Islet of Langerhans (tissue), 1 donor: ENCODE measurements at regions not wholly inside any gene's neighbourhood (a gene's known extent, or its start where the extent isn't known, plus 50 kb on each side); places are given as distances from the start of the nearest gene placed in this dataset.
"Not testable (repeated sequence)": the region's sequence is repeated elsewhere in the genome, so short reads cannot be mapped to it uniquely, and the experiment has no call there.

ENCODE experiments used
- FAIRE-seq: peaks from one replicate; lab custom pipeline; 2011; peaks lifted over from hg19 to GRCh38; lab: Jason Lieb, UNC

DNA sequence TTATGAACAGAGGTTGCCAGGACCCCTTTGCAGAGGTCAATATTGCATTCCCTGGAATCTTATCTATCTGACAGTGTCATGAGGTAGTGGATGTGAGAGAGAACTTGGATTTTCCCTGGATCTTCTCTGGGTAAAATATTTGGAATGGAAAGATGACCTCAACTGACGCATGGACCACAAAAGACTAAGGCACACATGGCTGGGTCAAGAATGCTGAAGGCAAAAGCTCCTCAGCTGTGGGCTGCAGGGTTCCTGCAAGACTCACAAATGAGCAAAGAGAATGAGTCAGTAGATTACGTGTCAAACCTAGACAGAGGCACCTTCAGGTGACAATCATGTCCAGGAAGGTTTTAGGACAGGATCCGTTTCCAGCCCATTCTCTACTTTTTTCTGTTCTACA is 484.0 kb downstream of the C6orf118 start:
- FAIRE-seq, result no peak

DNA sequence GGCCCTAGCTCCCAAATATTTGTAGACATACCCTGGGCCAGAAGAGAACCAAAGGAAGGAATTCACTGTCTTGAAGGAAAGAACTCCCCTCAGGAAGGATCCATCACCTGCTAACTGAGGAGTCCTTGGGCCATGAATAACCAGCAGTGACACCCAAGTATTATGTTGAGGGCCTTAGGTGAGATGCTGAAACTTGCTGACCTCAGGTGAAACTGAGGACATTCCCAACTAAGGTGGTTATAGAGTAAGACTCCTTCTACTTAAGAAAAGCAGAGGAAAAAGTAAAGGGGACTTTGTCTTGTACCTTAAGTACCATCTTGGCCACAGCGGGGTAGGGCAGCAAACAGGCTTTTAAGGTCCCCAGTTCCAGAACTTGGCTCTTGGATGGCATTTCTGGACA is 491.7 kb downstream of the C6orf118 start:
- FAIRE-seq, result no peak

DNA sequence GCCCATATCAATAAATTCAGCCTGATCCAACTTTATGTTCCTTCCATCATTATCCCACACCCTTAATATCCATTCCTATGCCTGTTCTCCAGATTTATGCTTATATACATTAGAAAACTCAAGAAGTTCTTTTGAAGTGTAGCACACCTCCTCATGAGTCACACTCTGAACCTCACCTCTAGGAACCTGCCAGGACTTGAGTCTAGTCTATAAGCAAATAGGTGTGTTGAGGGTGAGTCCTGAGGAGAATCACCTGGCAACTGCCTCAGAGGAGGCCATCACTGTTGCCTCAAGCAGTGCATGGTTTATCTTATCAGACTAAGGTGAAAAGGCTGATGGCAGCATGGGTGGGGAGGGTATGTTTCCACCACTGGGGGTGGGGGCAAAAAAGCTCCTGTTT is 496.7 kb downstream of the C6orf118 start:
- FAIRE-seq, result no peak

DNA sequence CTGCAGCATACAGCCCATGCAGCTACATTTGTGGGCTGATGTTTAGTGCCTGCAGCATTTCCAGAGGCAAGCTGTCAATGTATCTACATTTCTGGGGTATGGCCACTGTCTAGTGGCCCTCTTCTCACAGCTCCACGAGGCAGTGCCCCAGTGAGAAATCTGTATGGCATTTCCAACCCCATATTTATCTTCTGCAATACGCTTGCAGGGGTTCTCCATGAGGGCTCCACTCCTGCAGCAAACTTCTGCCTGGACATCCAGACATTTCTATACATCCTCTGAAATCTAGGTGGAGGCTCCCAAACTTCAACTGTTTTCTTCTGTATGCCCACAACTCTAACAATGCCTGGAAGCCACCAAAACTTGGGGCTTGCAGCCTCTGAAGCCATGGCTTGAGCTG is 502.3 kb downstream of the C6orf118 start:
- FAIRE-seq, result no peak

DNA sequence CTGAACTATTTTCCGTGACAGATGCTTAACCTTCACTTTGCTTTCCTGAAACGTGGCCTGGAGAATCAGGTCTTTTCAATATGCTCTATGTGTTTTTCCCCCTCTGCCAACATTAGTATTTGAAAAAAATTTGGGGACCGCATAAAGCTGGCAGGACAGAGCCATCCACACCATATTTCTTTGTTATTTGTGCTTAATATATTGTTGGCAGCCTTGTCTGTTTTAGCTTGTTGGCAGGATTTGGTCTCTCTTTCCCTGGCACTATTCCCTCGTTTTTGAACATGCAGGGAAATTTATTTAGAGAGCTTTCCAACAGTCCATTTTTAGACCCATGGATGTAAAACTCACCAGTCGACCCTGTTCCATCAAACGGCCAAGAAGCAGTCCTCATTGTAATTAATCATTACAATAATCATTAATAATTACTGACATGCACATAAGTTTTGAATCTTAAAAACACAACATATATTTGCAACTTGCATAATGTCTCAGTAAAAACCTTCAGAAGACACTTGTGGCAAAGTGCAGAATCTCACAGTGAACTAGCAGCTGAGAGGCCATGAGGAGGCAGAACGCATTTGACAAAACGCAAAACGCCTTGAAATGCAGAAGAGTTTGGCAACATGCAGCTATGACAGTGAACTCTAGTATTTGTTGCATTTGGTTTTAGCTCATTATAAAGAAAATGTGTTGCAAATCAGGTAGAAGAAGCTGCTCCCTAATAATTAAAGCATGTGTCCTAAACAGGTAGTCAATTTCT is 514.2 kb downstream of the C6orf118 start:
- no peak for FAIRE-seq

DNA sequence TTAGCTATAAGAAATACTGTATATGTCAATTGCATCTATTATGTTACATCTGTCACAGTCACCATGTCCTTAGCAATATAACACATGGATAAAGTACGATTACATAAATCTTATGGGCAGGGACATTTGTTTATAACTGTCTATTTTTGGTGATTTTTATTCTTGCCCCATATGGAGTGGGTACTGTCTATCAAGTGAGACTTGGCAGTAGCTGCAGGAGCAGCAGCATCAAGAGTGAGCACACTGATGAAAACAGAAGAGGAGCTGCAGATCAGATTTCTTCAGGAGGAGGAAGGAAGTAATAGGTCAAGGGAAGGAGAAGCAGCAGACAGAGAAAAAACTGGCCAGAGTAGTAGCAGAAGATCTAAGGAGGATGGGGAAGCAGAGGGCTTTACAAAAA is 516.7 kb downstream of the C6orf118 start:
- no peak for FAIRE-seq

DNA sequence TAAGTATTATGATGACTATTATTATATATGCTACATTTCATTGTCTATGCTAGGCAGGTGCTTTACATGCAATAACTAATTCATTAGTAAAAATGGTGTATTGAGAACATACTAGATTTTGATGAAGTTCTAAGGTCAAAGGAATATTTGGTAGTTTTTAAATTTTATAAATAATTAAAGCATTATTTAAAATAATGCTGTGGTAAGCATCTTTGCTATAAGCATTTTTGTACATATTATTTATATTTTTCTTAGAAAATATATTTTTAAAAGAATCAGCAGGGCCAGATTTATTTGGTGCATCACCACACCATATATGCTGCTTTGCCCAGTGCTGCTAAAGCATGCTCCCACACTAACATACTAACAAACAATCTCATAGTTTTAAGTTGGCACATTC is 517.9 kb downstream of the C6orf118 start:
- FAIRE-seq, result no peak

DNA sequence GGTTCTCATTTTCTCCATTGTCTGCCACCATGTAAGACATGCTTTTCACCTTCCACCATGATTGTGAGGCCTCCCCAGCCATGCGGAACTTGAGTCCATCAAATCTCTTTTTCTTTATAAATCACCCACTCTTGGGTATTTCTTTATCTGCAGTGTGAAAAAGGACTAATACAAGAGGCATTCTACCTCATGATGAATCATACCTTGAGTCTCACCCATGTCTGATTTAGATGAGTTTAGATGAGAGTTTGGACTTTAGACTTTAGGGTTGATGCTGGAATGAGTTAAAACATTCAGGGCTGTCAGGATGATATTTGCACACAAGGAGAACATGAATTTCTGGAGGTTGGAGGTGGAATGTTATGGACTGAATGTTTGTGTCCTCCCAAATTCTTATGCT is 545.6 kb downstream of the C6orf118 start:
- no peak for FAIRE-seq

DNA sequence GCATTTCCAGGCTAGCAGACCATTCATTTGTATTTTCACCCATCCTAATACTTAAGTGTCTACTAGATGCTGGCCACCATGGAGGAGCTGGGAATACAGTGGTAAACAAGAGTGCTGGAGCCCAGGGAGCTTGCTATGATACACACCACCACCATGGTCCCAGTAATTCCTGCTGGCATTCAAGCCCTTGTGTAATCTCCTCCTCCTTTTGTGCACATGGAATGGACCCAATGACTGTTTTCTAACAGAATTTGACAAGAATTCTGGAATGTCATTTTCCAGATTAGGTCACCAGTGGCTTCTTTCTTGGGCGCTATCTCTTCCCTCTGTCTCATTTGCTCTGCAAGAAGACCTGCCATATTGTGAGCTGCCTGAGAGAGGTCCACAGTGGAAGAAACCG is 552.0 kb downstream of the C6orf118 start:
- FAIRE-seq, result no peak

DNA sequence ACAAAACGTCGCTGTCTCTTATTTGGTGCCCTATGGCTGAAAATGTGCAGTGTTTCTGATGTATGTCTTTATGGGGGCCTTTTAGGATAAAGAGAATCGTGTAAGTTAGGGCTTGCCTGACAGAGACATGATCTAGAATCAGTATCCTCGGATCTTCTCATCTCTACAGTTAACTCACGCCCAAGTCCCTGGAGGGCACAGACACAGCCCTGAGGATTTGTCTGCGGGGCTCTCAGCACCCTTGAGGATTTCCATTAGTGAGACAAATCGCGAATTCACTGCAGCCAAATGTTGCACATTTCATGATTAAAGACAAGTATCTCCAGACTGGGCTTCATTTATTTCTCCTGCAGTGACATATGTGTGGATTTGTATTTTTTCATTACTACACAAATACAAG is 552.7 kb downstream of the C6orf118 start:
- FAIRE-seq, result no peak

DNA sequence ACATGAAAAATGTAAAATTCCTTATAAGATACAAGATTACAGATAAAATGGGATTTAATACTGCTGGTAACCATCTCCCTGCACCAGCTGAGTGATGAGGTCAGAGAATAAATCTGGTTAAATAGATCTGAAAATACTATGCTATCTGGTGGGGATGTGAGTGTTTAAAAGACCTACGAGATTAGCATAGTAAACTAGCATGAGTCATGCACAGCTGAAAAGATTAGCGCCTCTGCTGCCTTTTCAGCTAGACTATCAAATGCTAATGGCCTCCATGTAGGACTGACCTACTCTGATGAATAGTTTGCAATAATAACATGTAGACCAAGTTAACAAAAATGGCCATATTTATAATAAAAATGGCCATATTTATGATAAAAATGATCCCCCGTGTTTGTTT is 553.3 kb downstream of the C6orf118 start:
- no peak for FAIRE-seq

DNA sequence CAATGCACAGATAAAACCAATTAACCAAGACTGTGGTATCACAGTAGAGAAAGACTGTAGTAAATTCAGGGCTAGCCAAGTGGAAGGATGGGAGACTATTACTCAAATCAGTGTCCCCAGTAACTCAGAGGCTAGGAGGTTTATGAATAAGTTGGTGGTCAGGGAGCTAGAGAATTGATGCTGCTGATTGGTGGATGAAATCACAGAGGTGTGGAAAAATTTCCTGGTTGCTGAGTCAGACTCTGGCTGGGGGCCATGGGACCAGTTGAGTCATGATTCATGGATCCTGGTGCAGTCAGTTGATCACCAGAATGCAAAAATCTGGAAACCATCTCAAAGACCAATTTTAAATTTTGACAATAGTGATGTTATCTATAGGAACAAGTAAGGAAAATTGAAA is 555.9 kb downstream of the C6orf118 start:
- FAIRE-seq, result no peak

DNA sequence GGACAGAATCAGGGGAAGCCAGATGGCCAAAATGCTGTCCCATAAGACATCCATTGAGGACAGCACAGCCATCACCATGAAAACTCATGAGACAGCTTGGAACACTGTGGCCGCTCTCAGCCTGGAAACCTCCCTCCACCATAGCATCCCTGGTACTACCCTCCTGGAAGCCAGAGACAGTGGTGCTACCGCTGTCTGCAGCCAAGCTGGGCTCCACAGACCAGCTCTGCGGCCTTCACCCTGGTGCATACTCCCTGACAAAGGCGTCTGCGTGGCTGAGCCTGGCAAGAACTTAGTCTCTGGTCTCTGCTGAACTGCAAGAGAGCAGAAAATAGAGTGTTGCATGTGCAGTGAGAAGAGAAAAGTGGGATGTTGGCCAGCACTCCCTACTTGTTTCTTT is 558.0 kb downstream of the C6orf118 start:
- FAIRE-seq, result no peak

DNA sequence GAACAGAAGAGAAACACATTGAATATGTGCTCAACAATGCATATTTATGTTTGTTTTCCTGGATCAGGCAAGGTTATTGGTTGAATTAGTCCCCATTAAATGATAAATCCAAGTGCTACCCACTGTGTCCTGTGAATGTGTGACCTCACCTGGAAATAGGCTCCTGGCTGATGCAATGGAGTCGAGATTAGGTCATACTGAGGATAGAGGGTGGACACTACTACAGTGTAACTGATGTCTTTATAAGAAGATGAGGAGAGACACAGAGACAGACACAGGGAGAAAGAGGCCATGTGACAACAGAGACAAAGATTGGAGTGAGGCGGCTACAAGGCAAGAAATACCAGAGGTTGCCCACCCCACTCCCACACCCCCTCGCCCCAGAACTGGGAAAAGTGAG is 559.3 kb downstream of the C6orf118 start:
- no peak for FAIRE-seq

DNA sequence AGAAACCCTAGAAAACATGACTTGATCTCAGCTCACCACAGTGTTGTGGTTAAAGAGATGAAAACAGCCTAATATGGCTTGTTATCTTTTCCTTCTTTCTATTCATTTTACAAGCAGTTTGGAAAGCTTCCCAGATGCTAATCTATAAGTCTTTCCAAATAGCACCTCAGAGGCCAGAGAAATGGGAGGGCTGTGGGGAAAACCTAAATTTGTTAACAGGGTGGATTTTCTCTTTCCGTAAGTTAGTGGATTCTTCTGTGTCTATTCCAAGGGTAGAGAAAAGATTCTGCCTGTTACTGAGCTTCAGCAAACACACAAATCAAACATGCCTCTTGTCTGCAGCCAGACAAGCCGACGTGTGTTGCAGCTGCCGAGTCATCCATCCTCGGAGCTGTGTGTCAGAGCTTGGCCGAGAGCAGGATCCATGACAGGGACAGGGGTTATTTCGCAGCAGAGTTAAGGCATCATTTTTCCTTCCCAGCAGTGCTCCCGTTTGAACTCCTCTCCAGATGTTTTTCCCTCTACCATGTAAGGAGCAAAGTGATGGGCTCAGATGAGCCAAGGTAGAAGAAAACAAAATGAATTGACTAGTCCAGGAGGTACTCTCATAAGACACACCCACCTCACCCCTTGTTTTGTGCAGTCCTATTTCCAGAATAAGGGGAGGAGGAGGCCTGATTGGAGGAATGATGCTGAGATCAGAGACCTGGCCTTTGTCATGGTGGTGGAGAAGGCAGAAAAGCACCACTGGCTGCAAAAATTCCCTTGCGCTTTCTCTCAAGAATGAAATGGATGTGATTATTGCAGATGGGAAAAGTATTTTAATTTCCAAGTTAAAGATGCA is 560.0 kb downstream of the C6orf118 start:
- FAIRE-seq, result no peak

DNA sequence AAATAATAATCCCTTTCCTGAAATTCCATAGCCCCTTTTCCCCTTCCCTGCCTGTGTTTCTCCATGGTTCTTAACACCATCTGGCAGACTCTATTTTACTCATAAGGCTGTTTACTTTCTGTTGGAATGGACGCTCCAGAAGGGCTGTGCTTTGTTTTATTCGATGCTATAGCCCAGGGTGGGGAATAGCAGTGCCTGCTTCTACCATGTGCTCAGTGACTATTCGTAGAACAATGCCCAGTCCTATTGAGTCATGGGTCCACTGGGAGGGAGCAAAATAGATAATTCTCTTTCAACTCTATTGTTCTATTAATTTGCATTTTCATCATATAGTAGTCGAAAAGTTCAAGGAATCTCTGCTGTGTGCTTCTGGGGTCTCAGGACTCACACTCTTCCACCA is 565.1 kb downstream of the C6orf118 start:
- FAIRE-seq, result no peak

DNA sequence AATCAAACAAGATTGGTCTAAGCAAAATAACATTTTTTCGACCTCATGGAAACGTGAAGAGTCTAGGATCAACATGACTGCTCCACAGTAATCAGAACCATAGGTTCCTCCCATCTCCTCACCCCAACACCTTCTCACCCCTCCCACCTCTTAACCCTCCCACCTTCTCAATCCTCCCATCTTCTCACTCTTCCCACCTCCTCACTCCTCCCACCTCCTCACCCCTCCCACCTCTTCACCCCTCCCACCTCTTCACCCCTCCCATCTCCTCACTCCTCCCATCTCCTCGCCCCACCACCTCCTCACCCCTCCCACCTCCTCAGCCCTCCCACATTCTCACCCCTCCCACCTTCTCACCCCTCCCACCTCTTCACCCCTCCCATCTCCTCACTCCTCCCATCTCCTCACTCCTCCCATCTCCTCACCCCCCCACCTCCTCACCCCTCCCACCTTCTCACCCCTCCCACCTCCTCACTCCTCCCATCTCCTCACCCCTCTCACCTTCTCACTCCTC is 567.4 kb downstream of the C6orf118 start:
- FAIRE-seq, result no peak

DNA sequence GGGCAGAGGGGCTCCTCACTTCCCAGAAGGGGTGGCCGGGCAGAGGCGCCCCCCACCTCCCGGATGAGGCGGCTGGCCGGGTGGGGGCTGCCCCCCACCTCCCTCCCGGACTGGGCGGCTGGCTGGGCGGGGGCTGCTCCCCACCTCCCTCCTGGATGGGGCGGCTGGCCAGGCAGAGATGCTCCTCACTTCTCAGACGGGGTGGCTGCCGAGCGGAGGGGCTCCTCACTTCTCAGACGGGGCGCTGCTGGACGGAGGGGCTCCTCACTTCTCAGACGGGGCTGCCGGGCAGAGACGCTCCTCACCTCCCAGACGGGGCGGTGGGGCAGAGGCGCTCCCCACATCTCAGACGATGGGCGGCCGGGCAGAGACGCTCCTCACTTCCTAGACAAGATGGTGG is 573.3 kb downstream of the C6orf118 start:
- FAIRE-seq, result not testable (repeated sequence)

DNA sequence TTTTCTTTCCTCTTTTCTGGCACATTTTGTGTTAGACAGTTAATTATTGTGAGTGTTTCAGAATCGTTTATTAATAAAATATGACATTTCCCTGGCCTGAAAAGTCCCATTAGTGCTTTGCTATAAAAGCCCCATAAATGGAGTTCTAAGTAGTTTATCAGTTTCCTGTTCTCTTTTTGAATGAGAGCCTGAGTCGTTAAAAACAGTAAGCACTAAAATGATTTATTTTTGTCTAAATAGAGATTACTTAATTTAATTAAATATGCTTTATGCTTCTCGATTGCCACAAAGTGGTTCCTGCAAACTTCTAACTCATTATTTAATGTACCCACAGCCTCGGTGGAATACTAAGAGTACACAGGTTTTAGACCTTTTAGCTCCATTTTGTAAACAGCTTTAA is 577.9 kb downstream of the C6orf118 start:
- no peak for FAIRE-seq

DNA sequence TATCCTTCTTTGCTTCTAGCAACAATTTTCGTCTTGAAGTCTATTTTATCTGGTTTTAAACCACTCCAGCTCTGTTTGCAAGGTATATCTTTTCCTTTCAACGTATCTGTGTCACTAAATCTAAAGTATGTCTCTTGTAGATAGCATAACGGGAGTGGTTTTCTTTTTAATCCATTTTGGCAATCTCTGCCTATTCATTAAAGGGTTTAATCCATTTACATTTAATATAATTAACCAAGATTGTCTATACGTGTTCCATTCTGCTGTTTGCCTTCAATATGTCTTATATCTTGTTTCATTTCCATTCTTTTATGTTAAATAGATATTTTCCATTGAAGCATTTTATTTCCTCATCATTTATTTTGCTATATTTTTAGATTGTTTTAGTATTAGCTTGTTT is 587.9 kb downstream of the C6orf118 start:
- no peak for FAIRE-seq

DNA sequence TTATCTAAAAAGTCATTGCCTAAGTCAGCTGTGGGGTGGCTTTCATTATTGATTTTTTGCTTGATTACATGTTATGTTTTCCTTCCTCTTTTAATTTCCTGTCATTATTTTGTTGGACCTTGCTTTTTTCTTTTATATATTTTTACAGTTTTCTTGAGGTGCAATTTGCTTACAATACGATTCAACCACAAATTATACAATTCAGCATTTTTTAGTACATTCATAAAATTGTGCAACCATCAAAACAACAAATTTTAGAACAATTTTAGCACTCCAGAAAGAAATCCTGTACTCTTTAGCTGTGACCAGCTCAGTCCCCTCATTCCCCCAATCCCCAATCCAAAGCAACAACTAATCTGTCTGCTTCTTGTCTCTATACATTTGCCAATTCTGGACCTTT is 608.9 kb downstream of the C6orf118 start:
- no peak for FAIRE-seq

DNA sequence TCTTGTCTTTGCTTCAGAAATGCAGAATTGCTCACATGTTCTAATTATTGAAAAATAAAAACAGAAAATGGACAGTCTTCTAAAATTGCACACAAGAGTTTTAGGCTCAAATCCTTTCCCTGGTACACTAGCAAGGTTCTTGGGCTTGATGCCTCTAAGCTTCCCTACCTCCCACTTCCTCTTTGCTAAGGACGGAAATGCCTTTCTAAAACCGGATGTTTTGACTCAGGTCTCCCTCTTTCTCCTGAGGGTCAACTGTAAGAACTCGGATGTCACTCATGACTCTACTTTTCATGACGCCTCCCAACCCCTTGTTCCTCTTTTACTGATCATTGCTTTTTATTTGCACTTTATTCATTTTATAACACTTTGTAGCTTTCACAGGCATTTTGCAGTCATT is 613.5 kb downstream of the C6orf118 start:
- FAIRE-seq, result no peak

DNA sequence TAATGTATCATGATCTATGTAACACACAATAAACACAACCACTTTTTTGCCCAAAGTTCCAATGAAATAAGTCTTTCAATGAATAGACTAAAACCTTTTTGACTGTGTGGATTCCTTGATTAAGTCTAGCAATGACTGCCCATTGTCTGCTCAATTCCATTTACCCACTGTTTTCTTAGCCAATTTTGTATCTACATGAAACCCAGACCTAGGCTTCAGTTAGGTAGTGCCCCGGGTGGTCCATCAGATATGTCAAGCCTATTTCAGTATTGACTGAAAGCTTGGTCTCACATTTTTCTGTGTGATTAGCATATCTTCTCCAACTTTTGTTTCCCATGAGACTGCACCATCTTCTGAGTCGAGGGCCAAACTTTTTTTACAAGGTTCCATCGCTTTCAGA is 615.0 kb downstream of the C6orf118 start:
- no peak for FAIRE-seq

DNA sequence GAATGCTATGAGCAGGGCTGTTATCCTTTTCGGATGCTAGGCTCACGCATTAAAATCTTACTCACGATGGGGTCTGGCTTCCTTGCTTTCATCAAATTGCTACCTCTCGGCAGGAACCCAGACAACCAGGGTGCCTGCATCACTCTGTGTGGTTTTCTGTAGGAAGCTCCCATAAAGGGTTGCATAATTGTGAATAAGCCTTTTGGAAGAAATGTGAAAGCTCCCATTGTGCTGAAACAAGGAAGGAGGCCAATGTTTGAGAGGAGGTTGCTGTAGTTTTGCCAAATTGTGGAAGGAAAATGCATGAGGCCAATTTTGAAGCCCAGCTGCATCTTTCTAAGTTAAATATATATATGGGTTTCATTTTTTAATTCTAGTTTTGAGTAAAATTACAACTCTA is 615.5 kb downstream of the C6orf118 start:
- no peak for FAIRE-seq
